ENCODE measurements at regions not wholly inside any gene's neighbourhood (a gene's known extent, or its start where the extent isn't known, plus 50 kb on each side); places are given as distances from the start of the nearest gene placed in this dataset.

GRCh38 chrX:733961-734360, 103.4 kb downstream of the SHOX start:
- TF ChIP-seq, protein P1, sequence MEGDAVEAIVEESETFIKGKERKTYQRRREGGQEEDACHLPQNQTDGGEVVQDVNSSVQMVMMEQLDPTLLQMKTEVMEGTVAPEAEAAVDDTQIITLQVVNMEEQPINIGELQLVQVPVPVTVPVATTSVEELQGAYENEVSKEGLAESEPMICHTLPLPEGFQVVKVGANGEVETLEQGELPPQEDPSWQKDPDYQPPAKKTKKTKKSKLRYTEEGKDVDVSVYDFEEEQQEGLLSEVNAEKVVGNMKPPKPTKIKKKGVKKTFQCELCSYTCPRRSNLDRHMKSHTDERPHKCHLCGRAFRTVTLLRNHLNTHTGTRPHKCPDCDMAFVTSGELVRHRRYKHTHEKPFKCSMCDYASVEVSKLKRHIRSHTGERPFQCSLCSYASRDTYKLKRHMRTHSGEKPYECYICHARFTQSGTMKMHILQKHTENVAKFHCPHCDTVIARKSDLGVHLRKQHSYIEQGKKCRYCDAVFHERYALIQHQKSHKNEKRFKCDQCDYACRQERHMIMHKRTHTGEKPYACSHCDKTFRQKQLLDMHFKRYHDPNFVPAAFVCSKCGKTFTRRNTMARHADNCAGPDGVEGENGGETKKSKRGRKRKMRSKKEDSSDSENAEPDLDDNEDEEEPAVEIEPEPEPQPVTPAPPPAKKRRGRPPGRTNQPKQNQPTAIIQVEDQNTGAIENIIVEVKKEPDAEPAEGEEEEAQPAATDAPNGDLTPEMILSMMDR (IDR thresholded peaks at IDR 0.05), result no peak
- TF ChIP-seq POLR2AphosphoS5 (IDR thresholded peaks at IDR 0.05) (no peak), POLR2A (IDR thresholded peaks at IDR 0.05) (no peak)

Data from breast epithelium (tissue), 3 donors.